HG03439 (cell line): ENCODE measurements at regions not wholly inside any gene's neighbourhood (a gene's known extent, or its start where the extent isn't known, plus 50 kb on each side); places are given as distances from the start of the nearest gene placed in this dataset.
A peak's percentile ranks its signal among the peaks of the same experiment; 100 is the strongest.
"Not testable (repeated sequence)": the region's sequence is repeated elsewhere in the genome, so short reads cannot be mapped to it uniquely, and the experiment has no call there.

Experiments
- ATAC-seq: cut with Tn5 transposase; IDR thresholded peaks from one replicate; pipeline ENCODE4 v1.9.1; 2021; ENCODE audit warnings: mild to moderate bottlenecking, moderate library complexity; ENCODE audit not compliant: unreplicated experiment

- ATAC-seq = not testable (repeated sequence)
Observed at GRCh38 chr5:121064241-121064640, 600.1 kb downstream of the PRR16 start.

GRCh38 chr5:121086671-121087070 is 622.6 kb downstream of the PRR16 start:
- no peak for ATAC-seq

GRCh38 chr5:121087560-121087959 is 623.5 kb downstream of the PRR16 start:
- no peak for ATAC-seq

GRCh38 chr5:121088341-121088740 is 624.2 kb downstream of the PRR16 start:
- no peak for ATAC-seq

- no peak for ATAC-seq
Observed at GRCh38 chr5:121090822-121091221, 626.7 kb downstream of the PRR16 start.

GRCh38 chr5:121100931-121101330 is 636.8 kb downstream of the PRR16 start:
- no peak for ATAC-seq

- ATAC-seq = no peak
Observed at GRCh38 chr5:121105921-121106320, 641.8 kb downstream of the PRR16 start.

- not testable (repeated sequence) for ATAC-seq
Observed at GRCh38 chr5:121106721-121107690, 642.9 kb downstream of the PRR16 start.

- ATAC-seq = no peak
Observed at GRCh38 chr5:121108725-121109124, 644.6 kb downstream of the PRR16 start.

GRCh38 chr5:121109817-121110216 is 645.7 kb downstream of the PRR16 start:
- ATAC-seq = no peak

- no peak for ATAC-seq
Observed at GRCh38 chr5:121121786-121122185, 657.7 kb downstream of the PRR16 start.

GRCh38 chr5:121138495-121138907 is 674.4 kb downstream of the PRR16 start:
- no peak for ATAC-seq

- no peak for ATAC-seq
Observed at GRCh38 chr5:121138952-121139351, 674.9 kb downstream of the PRR16 start.

GRCh38 chr5:121144764-121145163 is 680.7 kb downstream of the PRR16 start:
- ATAC-seq = no peak

- ATAC-seq = no peak
Observed at GRCh38 chr5:121151534-121151933, 687.4 kb downstream of the PRR16 start.

- peak; percentile 81 for ATAC-seq
Observed at GRCh38 chr5:121152411-121152810, 688.3 kb downstream of the PRR16 start.

- no peak for ATAC-seq
Observed at GRCh38 chr5:121156565-121156964, 692.5 kb downstream of the PRR16 start.

- ATAC-seq = no peak
Observed at GRCh38 chr5:121158451-121158850, 693.2 kb upstream of the FTMT start.

GRCh38 chr5:121160591-121160990 is 691.1 kb upstream of the FTMT start:
- no peak for ATAC-seq

- no peak for ATAC-seq
Observed at GRCh38 chr5:121164632-121165031, 687.0 kb upstream of the FTMT start.

GRCh38 chr5:121171361-121171760 is 680.3 kb upstream of the FTMT start:
- ATAC-seq = no peak

- ATAC-seq = no peak
Observed at GRCh38 chr5:121171834-121172233, 679.8 kb upstream of the FTMT start.

- ATAC-seq = no peak
Observed at GRCh38 chr5:121174351-121174750, 677.3 kb upstream of the FTMT start.
